NCI-H1105 treated with DMSO at 0.1 percent for 48 hours (cell line): ENCODE measurements at regions not wholly inside any gene's neighbourhood (a gene's known extent, or its start where the extent isn't known, plus 50 kb on each side); places are given as distances from the start of the nearest gene placed in this dataset.
"Not testable (repeated sequence)": the region's sequence is repeated elsewhere in the genome, so short reads cannot be mapped to it uniquely, and the experiment has no call there.

ENCODE experiments used
- DNase-seq: peaks from one replicate; lab custom pipeline; 2025; lab: John Stamatoyannopoulos, UW

DNA sequence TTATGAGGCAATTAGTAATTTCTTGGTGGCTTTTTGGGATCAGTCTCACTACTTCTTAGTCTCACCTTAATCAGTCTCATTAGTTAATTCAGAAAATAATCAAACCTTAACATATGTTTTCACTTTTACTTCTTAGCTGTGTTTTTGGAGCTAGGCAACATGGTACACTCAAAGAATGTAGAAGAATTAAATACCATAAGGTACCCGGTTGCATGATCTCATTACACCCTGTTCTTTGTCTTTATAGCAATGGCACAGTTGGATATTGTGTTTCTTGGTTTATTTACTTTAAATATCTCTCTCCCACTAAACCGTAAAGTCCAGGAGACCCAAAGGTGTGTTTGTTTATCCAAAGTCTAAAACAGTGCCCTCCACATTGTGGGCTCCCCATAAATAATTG is 132.3 kb downstream of the TNFSF18 start:
- DNase-seq: no peak

GRCh38 chr1:172926070-172926469 is 124.7 kb downstream of the TNFSF18 start:
- DNase-seq: no peak

GRCh38 chr1:172928412-172928811 is 122.3 kb downstream of the TNFSF18 start:
- DNase-seq: no peak

GRCh38 chr1:172929006-172929405 is 121.7 kb downstream of the TNFSF18 start:
- DNase-seq: no peak

DNA sequence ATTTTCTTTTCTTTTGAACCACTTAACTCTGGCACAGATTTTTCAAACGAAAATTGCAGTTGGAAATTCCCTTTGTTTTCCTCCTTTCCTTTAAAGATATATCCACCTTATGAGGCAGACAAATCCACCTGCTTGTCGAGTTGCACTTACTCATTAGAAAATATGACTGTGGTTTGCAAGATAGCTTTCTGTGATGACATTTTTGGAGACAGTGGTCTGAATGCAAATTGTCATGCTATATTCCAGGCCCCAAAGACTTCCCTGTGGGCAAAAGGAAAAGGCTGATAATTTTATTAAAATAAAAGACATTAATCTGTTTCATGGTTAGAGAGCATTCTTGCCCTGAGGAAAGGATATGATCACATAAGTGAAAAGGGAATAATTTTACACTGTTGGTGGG is 120.6 kb downstream of the TNFSF18 start:
- no peak for DNase-seq

DNA sequence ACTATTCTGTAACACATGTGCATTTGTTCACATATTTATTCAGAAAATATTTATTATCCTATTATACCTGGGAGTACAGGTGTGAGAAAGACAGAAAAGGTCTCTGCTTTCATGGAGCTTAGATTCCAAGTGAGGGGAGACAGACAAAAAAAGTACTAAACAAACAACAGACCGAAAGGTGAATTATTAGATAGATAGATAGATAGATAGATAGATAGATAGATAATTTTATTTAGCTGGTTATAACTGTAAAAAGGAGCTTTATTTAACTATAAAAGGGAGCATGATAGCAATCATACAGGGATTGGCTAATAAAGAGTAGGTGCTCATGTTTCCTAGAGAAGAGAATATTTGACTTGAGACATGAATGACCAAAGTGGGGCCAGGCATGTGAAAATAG is 119.4 kb downstream of the TNFSF18 start:
- DNase-seq: no peak

DNA sequence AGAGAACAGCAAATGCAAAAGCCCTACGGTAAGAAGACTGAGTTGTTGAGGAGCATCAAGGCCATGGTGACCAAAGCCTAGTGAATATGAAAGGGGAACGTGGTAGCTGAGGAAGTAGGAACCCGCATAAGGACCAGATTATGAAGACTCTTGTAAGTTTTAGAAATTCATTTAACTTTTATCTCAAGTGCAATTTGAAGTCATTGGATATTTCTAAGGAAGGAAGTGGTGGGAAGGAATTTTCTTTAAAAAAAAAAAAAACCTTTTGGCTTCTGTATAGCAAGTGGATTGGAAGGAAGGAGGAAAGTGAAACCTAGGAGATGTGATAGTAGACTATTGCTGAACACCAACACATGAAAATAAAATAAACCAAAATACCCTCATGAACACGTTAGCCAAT is 119.0 kb downstream of the TNFSF18 start:
- no peak for DNase-seq

DNA sequence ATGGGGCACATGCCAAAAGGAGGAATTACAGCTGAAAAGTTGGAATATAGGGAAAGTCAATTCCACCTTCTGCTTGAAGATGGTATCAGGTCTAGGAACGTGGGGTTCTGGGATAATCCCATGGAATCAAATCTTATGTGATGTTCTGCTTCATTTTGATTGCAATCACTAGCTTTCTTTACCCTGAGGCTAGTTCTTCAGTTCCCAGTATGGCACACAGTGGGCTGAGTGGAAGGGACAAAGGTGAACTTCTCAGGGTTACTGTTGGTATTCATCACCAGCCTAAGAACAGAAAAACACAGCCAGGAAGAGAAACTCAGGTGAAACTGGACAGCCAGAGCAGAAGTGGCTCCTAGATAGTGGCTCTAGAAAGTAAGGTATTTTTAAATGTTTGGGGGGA is 117.8 kb downstream of the TNFSF18 start:
- no peak for DNase-seq

DNA sequence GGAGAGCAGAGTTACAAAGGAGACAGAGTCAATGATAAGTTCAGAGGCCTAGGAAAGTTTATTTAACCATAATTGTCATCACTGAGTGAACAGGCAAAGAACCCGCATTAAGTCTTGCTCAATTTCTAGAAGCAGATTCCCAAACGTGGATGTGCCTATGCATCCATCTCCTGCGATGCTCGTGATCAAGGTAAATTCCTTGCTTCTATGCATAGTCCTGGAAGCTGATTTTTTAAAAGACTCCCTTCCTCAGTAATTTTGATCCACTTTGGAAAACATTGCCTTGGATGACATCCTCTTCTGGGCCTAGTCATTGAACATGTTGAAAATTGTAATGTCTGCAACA is 116.4 kb downstream of the TNFSF18 start:
- DNase-seq: no peak

GRCh38 chr1:172935062-172935592 is 115.6 kb downstream of the TNFSF18 start:
- no peak for DNase-seq

- DNase-seq: no peak
These were observed 114.6 kb downstream of the TNFSF18 start for GRCh38 chr1:172936088-172936645.

- no peak for DNase-seq
These were observed 112.1 kb downstream of the TNFSF18 start for GRCh38 chr1:172938681-172939080.

- DNase-seq: no peak
These were observed 111.3 kb downstream of the TNFSF18 start for GRCh38 chr1:172939475-172939874.

DNA sequence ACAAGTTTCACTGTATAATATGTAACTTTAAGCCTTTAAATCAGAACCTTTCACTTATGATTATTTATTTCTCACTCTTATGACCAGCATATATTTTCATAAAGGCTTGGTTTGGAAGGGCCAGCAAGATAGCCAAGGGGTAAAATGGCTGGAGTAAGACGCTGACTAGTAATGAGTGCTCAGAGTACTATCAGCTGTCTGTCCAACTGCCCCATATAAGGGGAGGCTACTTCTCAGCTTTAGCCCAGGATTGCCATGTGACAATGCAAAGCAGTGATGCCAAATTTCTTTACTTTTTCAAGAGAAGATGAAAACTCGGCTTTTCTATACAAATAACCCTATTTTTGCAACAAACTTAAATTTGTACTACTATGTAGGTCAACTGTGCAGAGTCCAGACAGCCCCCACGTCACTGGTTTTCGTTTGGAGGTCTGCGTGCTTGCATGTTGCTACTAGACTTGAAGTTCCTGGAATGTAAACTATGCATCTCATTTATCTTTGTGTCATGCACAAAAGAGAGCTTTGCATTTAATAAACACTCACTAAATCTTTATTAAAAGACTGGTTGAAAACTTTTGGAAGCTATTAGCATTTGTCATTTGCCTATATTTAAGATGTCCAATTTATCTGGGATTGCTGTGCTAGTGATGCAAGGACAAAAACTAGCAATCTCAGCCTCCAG is 110.4 kb downstream of the TNFSF18 start:
- DNase-seq: no peak

DNA sequence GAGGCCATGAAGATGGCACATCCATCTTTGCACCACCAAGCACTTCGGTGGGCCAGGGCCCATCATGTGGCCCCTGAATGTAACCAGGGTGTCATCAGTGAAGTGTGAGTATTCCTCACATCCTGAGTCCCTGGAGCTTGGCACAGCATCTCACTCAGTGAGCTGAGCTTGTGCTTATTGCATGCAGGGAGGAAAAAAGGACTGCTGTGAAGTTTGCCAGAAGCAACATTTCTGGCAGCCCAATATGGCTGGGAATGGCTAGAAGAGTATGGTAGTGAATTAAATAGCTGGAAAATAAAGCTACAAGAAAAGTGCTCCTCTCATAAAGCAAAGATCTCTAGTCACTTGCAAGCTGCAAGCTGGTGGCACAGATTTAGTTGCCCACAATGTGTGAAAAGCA is 109.3 kb downstream of the TNFSF18 start:
- no peak for DNase-seq

GRCh38 chr1:172941945-172942344 is 108.8 kb downstream of the TNFSF18 start:
- DNase-seq: no peak

DNA sequence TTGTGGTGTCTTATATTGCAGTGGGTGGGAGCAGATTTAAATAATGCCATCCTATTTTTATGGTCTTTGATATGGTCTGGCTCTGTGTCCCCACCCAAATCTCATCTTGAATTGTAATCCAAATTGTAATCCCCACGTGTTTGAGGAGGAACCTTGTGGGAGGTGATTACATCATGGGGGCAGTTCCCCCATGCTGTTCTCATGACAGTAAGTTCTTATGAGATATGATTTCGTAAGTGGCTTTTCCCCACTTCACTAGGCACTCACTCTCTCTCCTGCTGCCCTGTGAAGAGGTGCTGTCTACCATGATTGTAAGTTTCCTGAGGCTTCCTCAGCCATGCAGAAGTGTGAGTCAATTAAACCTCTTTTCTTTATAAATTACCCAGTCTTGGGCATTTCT is 107.6 kb downstream of the TNFSF18 start:
- DNase-seq: not testable (repeated sequence)

DNA sequence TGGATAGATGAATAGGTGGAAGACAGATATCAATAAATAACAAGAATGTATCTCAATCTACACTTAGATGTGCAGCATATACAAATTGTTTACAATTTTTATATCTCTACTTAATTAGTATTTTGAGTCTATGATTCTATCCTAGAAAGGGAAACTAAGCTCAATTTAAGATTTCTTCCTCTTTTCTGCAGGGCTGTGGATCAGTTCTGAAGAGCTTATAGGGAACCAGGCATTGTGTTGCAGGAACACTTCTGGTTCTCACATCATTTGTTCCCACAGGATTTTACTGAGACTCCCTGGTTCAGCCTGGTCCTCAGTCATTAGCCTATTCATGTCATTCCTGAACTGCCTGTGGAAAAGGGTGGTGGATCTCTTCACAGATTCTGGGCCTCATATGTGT is 105.8 kb downstream of the TNFSF18 start:
- no peak for DNase-seq

DNA sequence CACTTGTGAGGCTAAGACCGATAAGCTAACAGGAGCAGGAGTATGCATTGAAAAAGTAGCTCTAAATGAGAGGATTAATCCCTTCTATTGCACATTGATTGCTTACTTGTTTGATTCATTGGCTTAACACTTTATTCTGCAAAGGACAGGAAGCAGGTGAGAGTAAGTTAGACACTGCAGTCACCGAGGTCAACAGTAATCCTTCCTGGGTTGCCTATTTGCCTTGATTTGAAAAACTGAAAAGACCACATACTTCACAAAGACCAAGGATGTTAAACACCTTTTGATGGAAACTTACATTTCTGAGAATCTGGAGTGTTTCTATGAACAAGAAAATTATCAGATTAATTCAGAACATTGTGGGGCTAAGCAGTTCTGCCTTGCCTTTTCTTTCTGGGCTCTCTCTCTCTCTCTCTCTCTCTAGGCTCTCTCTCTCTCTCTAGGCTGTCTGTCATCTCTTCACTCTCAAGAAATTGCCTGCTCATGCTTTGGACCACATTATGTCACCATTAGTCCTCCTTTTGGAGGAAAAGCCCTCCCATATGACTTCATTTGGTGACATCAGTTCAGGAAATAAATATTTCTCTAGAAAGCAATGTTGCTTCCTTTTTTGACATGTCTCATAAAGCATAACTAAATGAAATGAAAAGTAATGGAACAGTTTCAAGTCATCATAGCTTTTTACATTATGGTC is 103.8 kb downstream of the TNFSF18 start:
- DNase-seq: no peak

DNA sequence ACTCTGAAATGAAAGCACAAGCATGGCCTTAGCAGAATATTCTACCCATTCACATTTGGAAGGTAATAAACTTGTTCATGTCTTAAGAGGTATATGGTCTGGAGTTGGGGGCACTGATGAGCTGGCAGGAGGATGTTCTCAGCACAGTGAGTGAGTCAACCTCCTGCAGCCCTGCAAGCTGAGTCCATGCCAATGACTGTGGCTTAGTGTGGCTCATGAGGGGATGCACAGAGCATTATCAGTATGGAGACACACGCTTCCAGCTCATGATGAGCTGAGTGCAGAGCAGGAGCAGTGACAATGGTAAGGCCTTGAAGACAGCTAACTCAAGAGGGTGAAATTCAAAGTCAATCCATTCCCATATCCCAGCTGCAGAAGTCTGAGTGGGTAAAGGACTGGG is 102.3 kb downstream of the TNFSF18 start:
- DNase-seq: no peak

DNA sequence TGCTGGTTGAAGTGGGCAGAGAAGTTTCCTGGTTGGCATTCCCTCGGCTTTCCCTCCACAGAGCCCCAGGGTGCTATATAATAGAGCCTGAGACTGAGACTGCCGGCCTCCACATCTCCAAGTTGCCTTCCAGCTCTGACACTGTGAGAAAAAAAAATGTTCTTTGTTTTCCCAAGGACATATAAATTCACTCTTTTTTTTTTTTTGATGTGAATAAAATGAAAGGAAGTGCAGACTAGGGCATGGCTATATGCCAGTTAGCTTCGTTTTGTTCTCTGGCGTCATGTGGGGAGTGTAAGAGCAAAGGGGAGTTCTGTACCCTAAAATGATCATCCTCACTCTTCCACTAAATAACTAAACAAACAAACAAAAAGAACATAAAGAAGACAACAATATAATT is 101.6 kb downstream of the TNFSF18 start:
- no peak for DNase-seq

GRCh38 chr1:172950528-172950927 is 100.2 kb downstream of the TNFSF18 start:
- no peak for DNase-seq

DNA sequence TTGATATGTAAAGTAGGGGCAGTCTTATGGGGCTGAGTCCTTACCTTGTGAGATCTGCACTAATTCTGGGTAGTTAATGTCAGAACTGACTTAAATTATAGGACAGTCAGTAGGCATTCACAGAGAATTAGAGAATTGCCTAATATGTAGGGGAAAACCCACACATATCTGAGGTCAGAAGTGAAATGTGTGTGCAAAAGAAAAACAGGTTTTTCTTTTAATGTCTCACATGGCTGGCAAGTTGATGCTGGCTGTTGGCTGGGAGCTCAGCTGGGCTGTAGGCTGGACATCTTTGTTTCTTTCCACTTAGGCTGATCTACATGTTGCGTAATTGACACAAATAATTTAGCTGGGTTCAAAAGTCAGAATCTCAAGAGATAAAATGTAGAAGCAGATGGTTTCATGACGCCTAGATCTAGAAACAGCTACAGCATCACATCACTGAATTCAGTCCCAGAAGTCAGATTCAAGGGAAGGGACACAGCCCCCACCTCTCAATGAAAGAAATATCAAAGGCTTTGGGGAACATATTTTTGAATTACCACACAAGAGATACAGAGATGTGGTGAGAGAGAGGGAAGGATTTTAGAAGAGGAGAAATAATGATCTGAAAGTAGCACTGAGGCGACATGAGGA is 98.9 kb downstream of the TNFSF18 start:
- no peak for DNase-seq
